IMR-90 (cell line): ENCODE measurements at regions not wholly inside any gene's neighbourhood (a gene's known extent, or its start where the extent isn't known, plus 50 kb on each side); places are given as distances from the start of the nearest gene placed in this dataset.

Experiments used
- ATAC-seq: fragments of 200-7000 bp; cut with Tn5 transposase; 2 replicates; pipeline ENCODE4 v1.9.1; 2020; ENCODE audit warnings: low read depth, mild to moderate bottlenecking, moderate library complexity
- BruUV-seq: library from RNA; stranded (reverse); fragments of 400-500 nt; replicated peaks from 2 replicates; lab custom pipeline; 2021; lab: Mats Ljungman, UMichigan
- CTCF ChIA-PET: fragments of 300-600 bp; formaldehyde crosslinking; extraction: SDS; loops from one replicate; lab custom pipeline; 2021; ENCODE audit warnings: antibody characterized with exemption; lab: Yijun Ruan, JAX
- POLR2A ChIA-PET: fragments of 300-600 bp; sonication (Branson Sonifier 250); formaldehyde crosslinking; loops from one replicate; lab custom pipeline; 2022; ENCODE audit warnings: antibody characterized with exemption; ENCODE audit not compliant: unreplicated experiment; lab: Charles Lee
- DNase-seq: peaks from one replicate; pipeline ENCODE4 v3.0.0; 2013
- H2AFZ ChIP-seq: replicated peaks from 2 replicates; pipeline ENCODE3; 2013; ENCODE audit warnings: low read length, mild to moderate bottlenecking; ENCODE audit not compliant: poor library complexity
- H2AK5ac ChIP-seq: 2 replicates; pipeline ENCODE4 v1.6.1; 2013; ENCODE audit warnings: low read depth, low read length, inconsistent platforms
- H2AK9ac ChIP-seq: replicated peaks from 2 replicates; pipeline ENCODE3; 2013; ENCODE audit warnings: mild to moderate bottlenecking, low read depth, low read length, moderate library complexity; ENCODE audit not compliant: poor library complexity
- H2BK120ac ChIP-seq: 2 replicates; pipeline ENCODE4 v1.6.1; 2013; ENCODE audit warnings: low read depth, low read length, inconsistent platforms
- H2BK15ac ChIP-seq: 3 replicates; pipeline ENCODE4 v1.6.1; 2013; ENCODE audit warnings: low read depth, low read length, inconsistent platforms
- H2BK20ac ChIP-seq: 2 replicates; pipeline ENCODE4 v1.6.1; 2013; ENCODE audit warnings: low read depth, mild to moderate bottlenecking, inconsistent platforms, low read length, moderate library complexity
- H2BK5ac ChIP-seq: 2 replicates; pipeline ENCODE4 v1.6.1; 2013; ENCODE audit warnings: mild to moderate bottlenecking, low read depth, low read length, inconsistent platforms; ENCODE audit not compliant: poor library complexity, severe bottlenecking
- H3K14ac ChIP-seq: replicated peaks from 2 replicates; pipeline ENCODE4 v1.6.1; 2013; ENCODE audit warnings: low read depth, low read length, inconsistent platforms
- H3K18ac ChIP-seq: 2 replicates; pipeline ENCODE4 v1.6.1; 2013; ENCODE audit warnings: low read depth, low read length, control low read depth
- H3K23ac ChIP-seq: 2 replicates; pipeline ENCODE4 v1.6.1; 2013; ENCODE audit warnings: low read depth, low read length, inconsistent platforms
- H3K27ac ChIP-seq: 2 replicates; pipeline ENCODE4 v1.5.1; 2013; ENCODE audit warnings: mild to moderate bottlenecking, control low read depth, low read length; ENCODE audit not compliant: insufficient read depth
- H3K27me3 ChIP-seq: 2 replicates; pipeline ENCODE4 v1.6.1; 2013; ENCODE audit warnings: low read length; ENCODE audit not compliant: control insufficient read depth, insufficient read depth
- H3K36me3 ChIP-seq: 2 replicates; pipeline ENCODE4 v1.6.1; 2013; ENCODE audit warnings: low read length, mixed read lengths; ENCODE audit not compliant: control insufficient read depth, insufficient read depth
- H3K4ac ChIP-seq: 2 replicates; pipeline ENCODE4 v1.6.1; 2013; ENCODE audit warnings: low read depth, low read length, inconsistent platforms
- H3K4me1 ChIP-seq: 2 replicates; pipeline ENCODE4 v1.6.1; 2013; ENCODE audit warnings: low read length, mixed read lengths; ENCODE audit not compliant: control insufficient read depth, insufficient read depth
- H3K4me2 ChIP-seq: 2 replicates; pipeline ENCODE4 v1.6.1; 2013; ENCODE audit warnings: low read depth, mild to moderate bottlenecking, control low read depth, low read length, moderate library complexity
- H3K4me3 ChIP-seq: 2 replicates; pipeline ENCODE4 v1.5.1; 2013; ENCODE audit warnings: low read depth, mild to moderate bottlenecking, control low read depth, low read length, moderate library complexity; ENCODE audit not compliant: insufficient read depth
- H3K56ac ChIP-seq: 2 replicates; pipeline ENCODE4 v1.6.1; 2013; ENCODE audit warnings: low read length, inconsistent platforms; ENCODE audit not compliant: insufficient read depth; ENCODE audit errors: extremely low read depth
- H3K79me1 ChIP-seq, 2 experiments: 2 replicates each; pipeline ENCODE4 v1.6.1; 2013; ENCODE audit warnings: low read length in 2 of 2, inconsistent platforms in 1 of 2, low read depth in 1 of 2
- H3K9ac ChIP-seq: 2 replicates; pipeline ENCODE4 v1.6.1; 2013; ENCODE audit warnings: low read depth, low read length, control low read depth
- H3K9me1 ChIP-seq: 2 replicates; pipeline ENCODE4 v1.6.1; 2013; ENCODE audit warnings: low read length, inconsistent platforms; ENCODE audit not compliant: insufficient read depth
- H3K9me3 ChIP-seq: 2 replicates; pipeline ENCODE4 v1.6.1; 2013; ENCODE audit warnings: low read length; ENCODE audit not compliant: control insufficient read depth, insufficient read depth
- H4K20me1 ChIP-seq: 2 replicates; pipeline ENCODE4 v1.6.1; 2013; ENCODE audit warnings: low read length, inconsistent platforms; ENCODE audit not compliant: insufficient read depth
- H4K5ac ChIP-seq: 2 replicates; pipeline ENCODE4 v1.6.1; 2013; ENCODE audit warnings: mild to moderate bottlenecking, low read depth, low read length, control low read depth
- H4K8ac ChIP-seq, 2 experiments: 2 replicates each; pipeline ENCODE4 v1.6.1; 2013; ENCODE audit warnings: low read depth in 2 of 2, low read length in 2 of 2, control low read depth in 1 of 2, inconsistent platforms in 1 of 2
- H4K91ac ChIP-seq: 2 replicates; pipeline ENCODE4 v1.6.1; 2013; ENCODE audit warnings: low read depth, low read length, inconsistent platforms; ENCODE audit not compliant: insufficient read depth
- BHLHE40 ChIP-seq: fragments of 150-350 bp; IDR thresholded peaks from 2 replicates; pipeline ENCODE4 v1.6.1; 2016; ENCODE audit warnings: mild to moderate bottlenecking, low read depth, low read length
- CEBPB ChIP-seq: IDR thresholded peaks from 2 replicates; pipeline ENCODE4 v1.6.1; 2012; ENCODE audit warnings: low read depth, low read length, improper control_type of control experiment
- CHD1 ChIP-seq: IDR thresholded peaks from 2 replicates; pipeline ENCODE4 v1.6.1; 2012; ENCODE audit warnings: low read depth, low read length, improper control_type of control experiment
- CTCF ChIP-seq: conservative IDR thresholded peaks from 2 replicates; pipeline ENCODE4 v1.5.1; 2012; ENCODE audit warnings: mild to moderate bottlenecking, low read depth, low read length, improper control_type of control experiment
- FOS ChIP-seq: fragments of 150-350 bp; IDR thresholded peaks from 2 replicates; pipeline ENCODE4 v1.6.1; 2016; ENCODE audit warnings: low read depth, low read length
- MAFK ChIP-seq: IDR thresholded peaks from 2 replicates; pipeline ENCODE4 v1.6.1; 2012; ENCODE audit warnings: low read depth, low read length, improper control_type of control experiment
- MAZ ChIP-seq: IDR thresholded peaks from 2 replicates; pipeline ENCODE4 v1.6.1; 2012; ENCODE audit warnings: low read depth, mild to moderate bottlenecking, low read length, improper control_type of control experiment, moderate library complexity, borderline replicate concordance
- NFE2L2 ChIP-seq: fragments of 150-350 bp; IDR thresholded peaks from 2 replicates; pipeline ENCODE4 v1.6.1; 2016; ENCODE audit warnings: low read depth, mild to moderate bottlenecking, low read length
- POLR2A ChIP-seq: IDR thresholded peaks from 2 replicates; pipeline ENCODE4 v1.6.1; 2012; ENCODE audit warnings: mild to moderate bottlenecking, low read depth, low read length
- RAD21 ChIP-seq: IDR thresholded peaks from 2 replicates; pipeline ENCODE4 v1.6.1; 2012; ENCODE audit warnings: low read length, improper control_type of control experiment
- RCOR1 ChIP-seq: IDR thresholded peaks from 2 replicates; pipeline ENCODE4 v1.6.1; 2012; ENCODE audit warnings: mild to moderate bottlenecking, low read length, improper control_type of control experiment; ENCODE audit not compliant: insufficient replicate concordance
- RFX5 ChIP-seq: IDR thresholded peaks from 2 replicates; pipeline ENCODE4 v1.8.0; 2012; ENCODE audit warnings: low read depth, mild to moderate bottlenecking, low read length, moderate library complexity
- SMC3 ChIP-seq: fragments of 150-350 bp; IDR thresholded peaks from 2 replicates; pipeline ENCODE4 v1.6.1; 2016; ENCODE audit warnings: low read depth, mild to moderate bottlenecking, antibody characterized with exemption, low read length, moderate library complexity
- USF2 ChIP-seq: fragments of 150-350 bp; IDR thresholded peaks from 2 replicates; pipeline ENCODE4 v1.6.1; 2017; ENCODE audit warnings: mild to moderate bottlenecking, antibody characterized with exemption, low read length, low read depth
- WGBS, 2 experiments: methylation state at CpG; one replicate each; pipeline versions ENCODE4 v1.1.5 to v1.1.7; 2013; ENCODE audit warnings: missing lambda C conversion rate in 2 of 2; ENCODE audit not compliant: insufficient read length in 1 of 2; ENCODE audit errors: extremely low coverage in 2 of 2; 5-methylcytosine and 5-hydroxymethylcytosine counted together
- dilution Hi-C: fragments of 300-500 bp; cut with HindIII; formaldehyde crosslinking; loops from one replicate; pipeline ENCODE4 v1.14.3; 2018; ENCODE audit warnings: low sequenced_read_pairs; ENCODE audit not compliant: unreplicated experiment
- in situ Hi-C: fragments of 300-500 bp; cut with MboI; formaldehyde crosslinking; loops from 3 replicates; pipeline ENCODE4 v1.14.3; 2019; ENCODE audit warnings: low sequenced_read_pairs, inconsistent platforms, mixed read lengths
- intact Hi-C: fragments of 100-400 bp; cut with micrococcal nuclease; formaldehyde crosslinking; loops from 2 replicates; pipeline ENCODE4 v1.10.0; 2022
- TF ChIP-seq, protein P1 (sequence below): fragments of 150-350 bp; IDR thresholded peaks from 2 replicates; pipeline ENCODE4 v1.6.1; 2016; ENCODE audit warnings: low read depth, mild to moderate bottlenecking, low read length, moderate library complexity, borderline replicate concordance

GRCh38 chr16:63617047-63617989 lies 1504.5 kb downstream of the CDH11 start:
- Histone ChIP-seq H4K91ac (no peak overlapping the region), H3K14ac (no peak overlapping the region), H3K79me1 (no peaks in the 10 kb centered on the region), H4K8ac (no peak overlapping the region), H4K20me1 (no peaks in the 10 kb centered on the region), H2AK9ac (no peak overlapping the region), H3K4ac (no peak overlapping the region), H3K36me3 (no peaks in the 10 kb centered on the region), H3K4me1 (no peaks in the 10 kb centered on the region), H2AFZ (no peak overlapping the region), H3K56ac (no peak overlapping the region), H3K23ac (no peak overlapping the region), H3K18ac (no peak overlapping the region), H2AK5ac (no peak overlapping the region), H2BK20ac (no peak overlapping the region), H2BK120ac (no peak overlapping the region), H3K9ac (no peak overlapping the region), H3K27ac (no peak overlapping the region), H3K4me2 (peak overlapping the region; percentile 45; the same call in 1 of the 2 replicates), H4K5ac (no peak overlapping the region), H3K9me1 (no peaks in the 10 kb centered on the region), H3K4me3 (no peak overlapping the region; the same call in 1 of the 2 replicates), H3K27me3 (no peaks in the 10 kb centered on the region), H2BK15ac (no peak overlapping the region), H3K9me3 (0 out of 2 replicates have a peak, but pooled peaks cover 4% of the 10 kb centered on the region), H2BK5ac (no peak overlapping the region)
- BruUV-seq, result no TSS peak
- 48% methylated on average over 29 of the region's 55 CpGs; no CpG with 5 or more reads in 1 of the 2 experiments for WGBS, 2 experiments
- ATAC-seq (no peak), DNase-seq (no peak)
- ChIA-PET POLR2A (no interaction called here), CTCF (no interaction called here)
- in situ Hi-C loops, result no loop called here
- intact Hi-C loops, result no loop called here
- dilution Hi-C loops, result no loop called here
- TF ChIP-seq CHD1 (no peak), FOS (no peak), MAFK (no peak), RAD21 (no peak), MAZ (no peak), RCOR1 (no peak), BHLHE40 (no peak), CEBPB (no peak), RFX5 (no peak), USF2 (no peak), NFE2L2 (no peak), CTCF (no peak), SMC3 (no peak), POLR2A (no peak)
- TF ChIP-seq, protein P1, sequence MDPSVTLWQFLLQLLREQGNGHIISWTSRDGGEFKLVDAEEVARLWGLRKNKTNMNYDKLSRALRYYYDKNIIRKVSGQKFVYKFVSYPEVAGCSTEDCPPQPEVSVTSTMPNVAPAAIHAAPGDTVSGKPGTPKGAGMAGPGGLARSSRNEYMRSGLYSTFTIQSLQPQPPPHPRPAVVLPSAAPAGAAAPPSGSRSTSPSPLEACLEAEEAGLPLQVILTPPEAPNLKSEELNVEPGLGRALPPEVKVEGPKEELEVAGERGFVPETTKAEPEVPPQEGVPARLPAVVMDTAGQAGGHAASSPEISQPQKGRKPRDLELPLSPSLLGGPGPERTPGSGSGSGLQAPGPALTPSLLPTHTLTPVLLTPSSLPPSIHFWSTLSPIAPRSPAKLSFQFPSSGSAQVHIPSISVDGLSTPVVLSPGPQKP, result no peak
